ENCODE measurements at regions not wholly inside any gene's neighbourhood (a gene's known extent, or its start where the extent isn't known, plus 50 kb on each side); places are given as distances from the start of the nearest gene placed in this dataset.
"Not testable (repeated sequence)": the region's sequence is repeated elsewhere in the genome, so short reads cannot be mapped to it uniquely, and the experiment has no call there.

DNA sequence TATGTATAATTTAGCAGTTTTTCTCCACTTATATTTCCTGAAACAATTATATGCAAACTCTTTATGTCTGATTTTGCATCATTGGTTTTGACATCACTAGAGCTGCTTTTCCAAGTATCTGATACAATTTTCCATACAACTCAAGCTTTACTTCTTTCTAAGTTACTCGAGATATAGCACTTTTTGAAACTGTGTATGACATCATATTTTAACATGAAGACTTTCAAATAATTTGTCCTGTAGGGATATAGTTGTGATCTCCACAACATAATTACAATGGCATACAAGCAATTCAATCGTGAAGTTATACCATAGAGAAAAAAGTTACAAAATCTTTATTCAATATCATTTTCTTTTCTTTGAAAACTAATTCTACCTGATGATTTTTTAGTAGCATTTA is 173.0 kb downstream of the LEPR start:
- no peak for DNase-seq

DNA sequence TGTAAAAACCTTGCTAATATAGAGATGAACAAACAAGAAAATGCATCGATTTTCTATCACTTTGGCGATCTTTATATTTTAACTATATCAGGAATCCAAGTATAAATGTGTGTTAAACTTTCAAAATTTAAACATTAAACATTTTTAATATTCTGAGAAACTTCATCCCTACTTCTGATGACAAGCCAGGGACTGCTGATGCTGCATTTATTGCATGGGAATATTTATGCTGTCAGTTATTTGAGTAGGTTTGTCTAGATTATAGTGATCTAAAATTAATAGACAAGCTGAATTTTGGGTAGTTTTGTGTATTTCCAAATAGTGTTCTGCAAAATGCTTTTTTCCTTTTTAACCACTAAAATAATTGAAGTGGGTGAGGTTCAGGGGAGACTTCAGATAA is 175.3 kb downstream of the LEPR start:
- DNase-seq = no peak

DNA sequence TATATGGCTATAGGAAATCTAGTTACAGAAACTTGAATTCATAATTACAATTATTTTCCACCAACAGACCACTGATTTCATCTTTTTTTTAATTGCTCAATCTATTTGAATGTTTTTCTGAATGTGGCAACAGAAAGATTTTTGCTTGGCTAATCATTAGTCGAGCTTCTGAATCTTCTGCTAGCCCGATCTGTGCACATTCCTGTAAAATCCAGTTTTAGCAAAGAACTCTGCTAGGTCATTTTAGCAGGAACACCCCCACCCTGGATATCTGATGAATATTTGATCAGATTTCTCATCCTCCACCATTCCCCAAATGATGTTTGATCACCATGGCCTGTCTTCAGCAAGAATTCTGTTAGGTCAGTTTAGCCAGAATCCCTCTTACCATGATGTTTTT is 176.3 kb downstream of the LEPR start:
- no peak for DNase-seq

DNA sequence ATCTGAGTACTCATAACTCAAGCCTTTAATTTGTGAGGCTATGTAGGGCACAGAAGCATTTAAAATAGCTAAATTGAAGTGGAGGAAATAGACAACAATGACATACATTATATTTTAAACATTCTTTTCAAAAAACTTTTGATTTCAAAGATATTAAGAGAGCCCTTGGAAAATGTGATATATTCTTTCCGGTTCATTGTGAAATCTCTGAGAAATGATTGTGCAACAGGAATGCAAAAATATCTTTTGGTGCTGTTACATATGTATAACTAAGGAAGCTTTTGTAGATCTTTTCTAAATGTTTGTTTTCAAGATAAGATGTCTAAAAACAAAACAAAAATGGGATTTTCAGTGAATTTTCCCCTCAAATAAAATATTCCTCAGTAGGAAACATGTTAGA is 185.2 kb downstream of the LEPR start:
- no peak for DNase-seq

DNA sequence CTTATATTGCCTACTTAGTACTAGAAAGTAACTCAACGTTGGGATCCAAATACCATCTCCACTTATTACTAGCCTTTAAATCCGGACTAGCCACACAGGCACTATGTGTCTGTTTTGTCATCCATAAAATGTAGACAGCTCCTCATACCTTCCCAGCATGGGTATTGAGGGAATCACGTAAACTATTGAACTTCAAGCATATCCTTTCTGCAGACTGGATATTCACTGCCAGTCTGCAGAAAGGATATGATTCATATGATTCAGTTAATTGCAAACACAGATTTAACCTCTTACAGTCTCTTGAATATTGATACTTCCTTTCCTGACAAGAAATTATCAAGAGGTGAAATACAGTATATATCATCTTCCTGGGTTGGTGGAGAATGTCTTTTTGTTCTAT is 186.0 kb downstream of the LEPR start:
- DNase-seq = no peak

GRCh38 chr1:65613884-65614283 is 178.8 kb upstream of the PDE4B start:
- no peak for DNase-seq

- no peak for DNase-seq
Measured at GRCh38 chr1:65615859-65616258, 176.8 kb upstream of the PDE4B start.

DNA sequence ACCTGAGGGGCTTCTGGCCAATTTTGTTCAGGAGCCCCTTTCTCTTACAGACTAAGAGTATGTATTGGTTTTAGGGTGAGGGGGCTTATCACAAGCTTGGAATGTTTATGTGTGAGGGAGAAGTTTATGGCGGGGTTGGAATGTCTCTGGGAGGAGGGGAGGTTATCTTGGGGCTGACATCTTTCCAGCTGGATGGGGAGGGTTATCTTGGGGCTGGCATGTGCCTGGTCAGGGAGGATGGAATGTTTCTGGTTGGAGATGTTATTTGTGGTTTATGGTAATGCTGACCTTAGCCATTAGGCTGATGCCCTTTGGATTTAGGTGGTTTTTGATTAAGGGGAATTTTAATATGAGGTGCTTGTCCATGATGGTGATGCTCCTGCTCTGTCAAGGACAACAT is 171.0 kb upstream of the PDE4B start:
- DNase-seq = not testable (repeated sequence)

DNA sequence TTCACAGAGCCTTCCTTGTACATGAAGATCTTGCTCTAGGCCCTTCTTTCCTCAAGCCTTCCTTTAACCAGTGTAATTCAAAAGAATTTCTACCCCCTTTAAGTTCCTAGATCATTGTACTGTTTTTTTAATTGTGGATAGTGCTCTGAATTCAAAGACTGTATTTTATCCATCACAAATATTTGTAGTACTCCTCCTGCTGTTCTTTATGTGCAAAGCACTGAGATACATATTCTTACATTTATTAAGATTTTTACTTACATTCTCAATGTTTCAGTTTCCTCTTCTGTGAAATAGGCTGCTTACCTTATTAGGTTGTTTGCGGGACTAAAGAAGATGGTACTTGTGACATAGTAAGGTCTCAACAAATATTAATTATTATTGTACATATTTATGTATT is 168.8 kb upstream of the PDE4B start:
- DNase-seq = no peak

- no peak for DNase-seq
Measured at GRCh38 chr1:65625528-65625927, 167.2 kb upstream of the PDE4B start.

- DNase-seq = no peak
Measured at GRCh38 chr1:65626003-65626402, 166.7 kb upstream of the PDE4B start.

DNA sequence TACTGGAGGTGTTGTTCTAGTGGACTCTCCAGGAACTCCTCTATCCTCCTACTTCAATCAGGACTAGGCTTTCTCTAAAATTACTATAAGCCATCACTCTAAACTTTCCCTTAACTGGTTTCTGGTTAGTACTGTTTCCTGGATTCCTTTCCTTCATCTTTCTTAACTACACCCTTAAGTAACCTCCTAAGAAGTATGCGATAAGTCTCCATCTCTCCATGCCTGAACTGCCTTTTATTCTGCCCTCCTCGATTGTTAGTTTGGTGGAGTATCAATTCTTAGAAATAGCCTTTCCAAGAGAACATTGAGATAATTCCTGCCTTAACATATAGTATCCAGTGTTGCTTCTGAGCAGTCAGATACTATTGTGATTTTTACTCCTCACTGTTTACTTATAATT is 162.9 kb upstream of the PDE4B start:
- no peak for DNase-seq

GRCh38 chr1:65630855-65631254 is 161.8 kb upstream of the PDE4B start:
- DNase-seq = peak; percentile 4

- DNase-seq = no peak
Measured at GRCh38 chr1:65632235-65632634, 160.5 kb upstream of the PDE4B start.

DNA sequence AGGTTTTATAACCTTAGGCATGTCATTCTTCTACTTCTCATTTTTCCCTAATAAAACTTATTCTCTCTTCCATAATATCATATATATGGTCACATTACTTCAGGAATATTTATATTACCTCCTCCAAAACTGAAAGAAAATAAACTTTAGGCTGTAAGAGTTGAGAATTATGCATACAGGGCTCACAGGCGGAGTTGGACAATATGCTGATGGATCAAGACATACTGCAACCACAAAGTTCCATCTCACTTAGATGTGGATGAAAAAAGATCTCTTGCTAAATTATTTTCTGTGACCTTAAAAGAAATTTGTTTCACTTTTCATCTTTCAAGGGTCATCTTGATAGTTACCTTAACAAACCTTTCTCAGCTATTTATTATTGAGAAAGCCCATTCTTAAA is 152.6 kb upstream of the PDE4B start:
- no peak for DNase-seq

DNA sequence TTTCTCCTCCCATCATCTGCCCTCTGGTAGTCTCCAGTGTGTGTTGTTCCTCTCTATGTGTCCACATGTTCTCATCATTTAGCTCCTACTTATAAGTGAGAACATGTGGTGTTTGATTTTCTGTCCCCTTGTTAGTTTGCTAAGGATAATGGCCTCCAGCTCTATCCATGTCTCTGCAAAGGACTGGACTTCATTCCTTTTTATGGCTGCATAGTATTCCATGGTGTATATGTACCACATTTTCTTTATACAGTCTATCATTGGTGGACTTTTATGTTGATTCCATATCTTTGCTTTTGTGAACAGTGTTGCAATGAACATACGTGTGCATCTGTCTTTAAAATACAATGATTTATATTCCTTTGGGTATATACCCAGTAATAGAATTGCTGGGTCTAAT is 143.5 kb upstream of the PDE4B start:
- DNase-seq = not testable (repeated sequence)

DNA sequence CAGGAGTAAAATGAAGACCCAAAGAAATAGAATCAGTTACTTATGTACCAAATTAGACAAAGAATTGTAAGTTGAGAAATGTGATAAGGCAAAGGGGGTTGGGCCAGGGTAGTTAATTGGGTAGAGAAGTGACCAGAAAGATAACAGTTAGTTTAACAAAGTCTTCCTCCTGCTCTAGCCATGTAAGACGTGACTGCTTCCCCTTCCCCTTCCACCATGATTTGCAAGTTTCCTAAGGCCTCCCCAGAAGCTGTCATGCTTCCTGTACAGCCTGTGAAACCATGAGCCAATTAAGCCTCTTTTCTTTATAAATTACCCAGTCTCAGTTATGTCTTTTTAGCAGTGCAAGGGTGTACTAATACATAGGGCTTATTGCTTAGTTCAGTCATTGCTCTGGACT is 142.0 kb upstream of the PDE4B start:
- DNase-seq = no peak

GRCh38 chr1:65654526-65654925 is 138.2 kb upstream of the PDE4B start:
- DNase-seq = not testable (repeated sequence)

- DNase-seq = not testable (repeated sequence)
Measured at GRCh38 chr1:65657609-65658008, 135.1 kb upstream of the PDE4B start.

GRCh38 chr1:65658122-65658521 is 134.6 kb upstream of the PDE4B start:
- no peak for DNase-seq

GRCh38 chr1:65668368-65668767 is 124.3 kb upstream of the PDE4B start:
- DNase-seq = no peak

- DNase-seq = no peak
Measured at GRCh38 chr1:65670518-65670917, 122.2 kb upstream of the PDE4B start.

DNA sequence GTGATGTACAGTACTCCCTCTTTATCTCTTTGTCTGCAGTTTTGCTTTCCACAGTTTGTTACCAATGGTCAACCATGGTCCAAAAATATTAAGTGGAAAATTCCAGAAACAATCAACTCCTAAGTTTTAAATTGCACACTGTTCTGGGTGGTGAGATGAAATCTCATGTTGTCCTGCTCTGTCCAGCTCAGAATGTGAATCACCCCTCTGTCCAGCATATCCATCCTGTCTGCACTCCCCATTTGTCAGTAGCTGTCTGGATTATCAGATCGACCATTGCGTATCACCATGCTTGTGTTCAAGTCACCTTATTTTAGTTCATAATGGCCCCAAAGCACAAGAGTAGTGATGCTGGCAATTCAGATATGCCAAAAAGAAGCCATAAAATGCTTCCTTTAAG is 118.2 kb upstream of the PDE4B start:
- DNase-seq = no peak

- no peak for DNase-seq
Measured at GRCh38 chr1:65679773-65680172, 112.9 kb upstream of the PDE4B start.

DNA sequence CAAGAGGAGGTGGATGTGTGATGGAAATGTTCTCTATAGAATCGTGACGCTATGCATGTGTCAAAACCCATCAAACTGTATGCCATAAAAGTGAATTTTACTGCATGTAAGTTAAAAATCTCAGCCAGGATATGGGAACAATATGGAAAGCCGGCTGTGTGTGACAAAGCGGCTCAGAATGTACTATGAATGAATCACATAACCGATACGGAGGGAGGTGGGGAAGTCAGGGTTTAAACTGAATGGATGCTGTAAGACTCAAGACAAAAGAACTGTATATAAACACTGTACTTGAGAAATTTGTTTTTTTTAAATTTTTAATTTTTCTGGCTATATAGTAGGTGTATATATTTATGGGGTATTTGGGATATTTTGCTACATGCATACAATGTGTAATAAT is 111.6 kb upstream of the PDE4B start:
- no peak for DNase-seq

Measured in NCI-H82 (cell line).